ENCODE measurements at regions not wholly inside any gene's neighbourhood (a gene's known extent, or its start where the extent isn't known, plus 50 kb on each side); places are given as distances from the start of the nearest gene placed in this dataset.

DNA sequence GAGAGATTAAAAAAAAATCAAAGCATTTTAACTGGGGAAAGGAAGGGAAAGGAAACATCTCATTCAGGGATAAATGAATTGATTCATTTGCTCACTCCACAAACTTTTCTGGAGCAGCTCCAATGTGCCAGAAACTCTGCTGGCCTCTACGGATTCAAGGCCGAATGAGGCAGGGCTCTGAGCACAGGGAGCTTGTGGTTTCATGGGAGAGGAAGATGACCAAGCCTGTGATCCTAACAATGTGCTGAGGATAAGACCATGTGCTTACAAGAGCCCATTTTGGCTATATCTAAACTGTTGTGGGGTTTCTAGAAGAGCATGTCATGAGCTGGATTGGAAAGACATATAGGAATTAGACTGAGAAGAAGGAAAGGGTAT, 137.5 kb downstream of the ZNF674 start:
- TF ChIP-seq EHMT2 (IDR thresholded peaks at IDR 0.05; ENCODE audit: borderline replicate concordance, low read depth, low read length) (no peak), PTBP1 (IDR thresholded peaks at IDR 0.05; ENCODE audit: low read depth, low read length, poor library complexity, severe bottlenecking) (no peak), ZNF580 (CRISPR knock-in tag; IDR thresholded peaks at IDR 0.05; ENCODE audit: borderline replicate concordance, low read depth) (no peak), POLR2A (IDR thresholded peaks at IDR 0.05; ENCODE audit: insufficient read depth in 1 of 2, low read depth in 2 of 2, low read length in 2 of 2) (no peak), ZNF746 (CRISPR knock-in tag; IDR thresholded peaks at IDR 0.05) (no peak), TARDBP (CRISPR knock-in tag; IDR thresholded peaks at IDR 0.05) (no peak), REST (IDR thresholded peaks at IDR 0.05; ENCODE audit: borderline replicate concordance in 1 of 2, low read depth in 1 of 2, low read length in 2 of 2) (no peak)
- TF ChIP-seq, protein P1, sequence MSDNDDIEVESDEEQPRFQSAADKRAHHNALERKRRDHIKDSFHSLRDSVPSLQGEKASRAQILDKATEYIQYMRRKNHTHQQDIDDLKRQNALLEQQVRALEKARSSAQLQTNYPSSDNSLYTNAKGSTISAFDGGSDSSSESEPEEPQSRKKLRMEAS (IDR thresholded peaks at IDR 0.05), result no peak
